ENCODE measurements at regions not wholly inside any gene's neighbourhood (a gene's known extent, or its start where the extent isn't known, plus 50 kb on each side); places are given as distances from the start of the nearest gene placed in this dataset.
"Not testable (repeated sequence)": the region's sequence is repeated elsewhere in the genome, so short reads cannot be mapped to it uniquely, and the experiment has no call there.

- DNase-seq (ENCODE audit: low read depth) = no peak
Measured at GRCh38 chr4:123638834-123639233, 242.2 kb downstream of the SPRY1 start.

DNA sequence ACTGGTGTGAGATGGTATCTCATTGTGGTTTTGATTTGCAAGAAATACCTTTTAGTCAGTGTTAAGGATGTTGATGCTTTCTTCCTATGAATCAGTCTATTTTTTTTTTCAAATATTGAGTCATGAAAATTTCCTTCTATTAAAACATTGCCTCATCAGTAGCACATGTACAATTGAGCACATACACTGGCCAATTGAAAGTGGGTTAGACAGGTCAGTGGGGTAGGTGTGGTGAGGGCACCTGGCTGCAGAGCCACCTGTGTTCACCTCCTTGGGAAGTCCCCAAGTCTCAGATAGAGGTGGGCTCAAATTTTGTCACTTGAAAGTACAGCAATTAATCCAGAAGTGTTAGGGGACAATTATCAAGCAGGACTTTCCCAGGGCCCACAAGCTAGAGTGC lies 243.7 kb downstream of the SPRY1 start:
- no peak for DNase-seq (ENCODE audit: low read depth)

- DNase-seq (ENCODE audit: low read depth) = no peak
Measured at GRCh38 chr4:123640824-123641223, 244.2 kb downstream of the SPRY1 start.

DNA sequence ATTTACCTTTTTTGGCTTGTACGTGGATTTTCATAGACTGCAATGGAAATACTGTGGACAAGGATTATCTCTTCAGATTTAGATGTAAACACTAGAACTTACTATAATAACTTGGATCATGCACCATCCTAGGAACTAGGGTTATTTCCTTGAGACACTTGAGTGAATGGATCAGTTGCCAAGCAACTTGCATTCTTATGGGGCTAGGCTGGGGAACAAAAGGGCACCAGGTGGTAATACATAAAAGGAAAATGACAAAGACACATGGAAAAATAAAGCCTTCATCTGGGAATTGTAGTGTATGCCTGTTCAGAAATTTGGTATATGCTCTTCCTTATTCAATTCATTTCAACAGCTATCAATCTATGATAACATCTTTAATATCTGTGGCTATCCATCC lies 247.1 kb downstream of the SPRY1 start:
- DNase-seq (ENCODE audit: low read depth) = no peak

DNA sequence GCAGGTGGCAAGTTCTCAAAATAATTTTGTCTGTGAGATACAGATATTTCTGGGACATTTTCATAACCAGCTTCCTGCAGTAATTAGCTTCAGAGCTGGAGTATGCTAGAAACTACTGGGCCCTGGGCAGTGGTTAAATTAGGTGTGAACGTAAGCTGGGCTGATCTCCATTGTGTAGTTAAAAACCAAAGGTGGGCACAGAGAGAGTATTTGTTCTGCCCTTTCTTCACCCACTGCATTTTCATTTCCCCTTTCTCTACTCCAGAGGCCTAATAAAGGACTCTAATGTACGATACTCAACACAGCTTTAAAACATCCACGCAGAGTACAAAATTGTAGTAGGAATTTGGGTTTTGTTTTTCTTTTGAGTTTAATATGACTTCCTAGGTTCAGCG lies 252.7 kb downstream of the SPRY1 start:
- DNase-seq (ENCODE audit: low read depth) = no peak

GRCh38 chr4:123649645-123650391 lies 253.2 kb downstream of the SPRY1 start:
- no peak for DNase-seq (ENCODE audit: low read depth)

DNA sequence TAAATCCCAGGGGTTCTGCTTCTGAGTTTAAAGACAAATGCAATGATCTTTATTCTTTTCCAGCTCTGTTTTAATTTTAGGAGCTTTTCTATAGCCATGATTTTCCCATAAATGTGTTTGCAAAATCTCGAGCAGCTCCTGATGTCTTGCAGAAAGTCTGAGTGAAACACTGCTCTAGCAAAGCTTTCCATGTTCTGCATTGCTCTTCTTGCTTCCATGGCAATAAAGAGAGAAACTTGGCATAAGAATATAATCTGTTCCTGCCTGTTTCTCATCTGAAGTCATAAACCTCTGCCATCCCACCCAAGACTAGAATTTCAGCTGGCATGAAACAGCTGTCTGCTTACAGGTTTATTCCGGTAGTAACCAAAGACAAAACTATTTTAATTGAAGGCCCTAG lies 254.5 kb downstream of the SPRY1 start:
- DNase-seq (ENCODE audit: low read depth) = no peak

DNA sequence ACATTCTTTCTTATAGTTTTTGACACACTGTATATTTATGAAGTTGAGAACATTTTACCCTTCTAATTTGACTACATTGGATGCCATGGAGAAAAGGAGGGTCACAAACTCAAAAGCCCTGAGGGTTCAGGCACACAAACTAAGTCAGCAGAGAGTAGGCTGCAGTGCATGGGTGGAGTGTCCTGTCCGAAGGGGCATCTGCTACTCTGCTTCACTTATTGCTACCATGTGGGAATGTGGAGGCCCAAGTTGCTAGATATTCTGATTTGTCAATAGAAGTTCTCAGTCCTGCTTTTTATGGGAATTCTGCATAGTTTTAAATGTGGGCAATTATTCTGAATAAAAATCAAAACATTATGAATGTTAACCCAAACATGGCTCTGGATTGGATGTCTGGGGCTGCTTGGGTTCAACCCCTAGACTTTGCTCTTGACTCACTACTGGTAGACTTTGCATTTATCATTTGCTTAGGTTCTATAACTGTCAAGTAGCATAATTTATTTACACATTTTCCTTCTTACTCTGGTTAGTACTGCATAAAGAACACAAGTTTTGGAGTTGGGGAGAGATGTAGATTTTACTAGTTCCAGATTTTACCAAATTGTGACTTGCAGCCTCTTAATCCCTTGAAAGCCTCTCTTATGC lies 255.1 kb downstream of the SPRY1 start:
- no peak for DNase-seq (ENCODE audit: low read depth)

DNA sequence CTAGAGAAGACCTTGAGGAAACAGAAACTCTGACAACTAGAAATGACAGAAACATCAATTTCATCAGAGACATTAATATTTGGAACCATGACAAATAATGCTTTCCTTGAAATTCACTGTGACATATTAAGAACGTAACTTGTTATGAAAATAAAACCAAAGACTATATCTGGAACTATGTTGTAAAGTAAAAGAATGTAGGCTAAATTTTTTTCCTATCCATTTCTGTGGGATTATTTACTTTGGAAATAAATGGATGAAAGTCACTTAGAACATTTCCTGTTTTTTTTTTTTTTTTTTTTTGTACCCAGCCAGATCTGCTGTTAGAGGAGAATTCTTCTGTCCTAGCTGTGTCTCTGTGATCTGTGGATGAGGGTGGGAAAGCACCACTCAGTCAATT lies 255.9 kb downstream of the SPRY1 start:
- DNase-seq (ENCODE audit: low read depth) = no peak

- no peak for DNase-seq (ENCODE audit: low read depth)
Measured at GRCh38 chr4:123653236-123653635, 256.6 kb downstream of the SPRY1 start.

- DNase-seq (ENCODE audit: low read depth) = not testable (repeated sequence)
Measured at GRCh38 chr4:123656746-123657294, 260.2 kb downstream of the SPRY1 start.

- DNase-seq (ENCODE audit: low read depth) = not testable (repeated sequence)
Measured at GRCh38 chr4:123657606-123658005, 261.0 kb downstream of the SPRY1 start.

DNA sequence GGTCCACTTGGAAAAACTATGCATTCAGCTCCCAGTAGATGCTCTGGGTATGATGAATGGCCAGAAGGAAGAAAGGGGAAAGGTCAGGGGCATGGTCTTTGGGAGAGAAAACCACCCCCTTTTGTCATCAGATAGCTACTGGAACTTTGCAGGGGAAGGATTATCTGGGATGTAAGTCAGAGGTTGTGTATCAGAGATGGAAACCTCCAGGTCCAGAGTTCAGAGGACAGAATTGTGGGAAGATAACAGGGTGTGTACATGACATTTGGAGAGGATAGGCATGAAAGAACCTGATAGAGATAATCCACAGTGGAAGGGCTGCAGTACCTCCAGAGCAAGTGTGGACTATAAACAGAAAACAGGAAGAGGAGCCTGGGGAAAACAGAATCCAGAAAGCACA lies 262.7 kb downstream of the SPRY1 start:
- DNase-seq (ENCODE audit: low read depth) = no peak

DNA sequence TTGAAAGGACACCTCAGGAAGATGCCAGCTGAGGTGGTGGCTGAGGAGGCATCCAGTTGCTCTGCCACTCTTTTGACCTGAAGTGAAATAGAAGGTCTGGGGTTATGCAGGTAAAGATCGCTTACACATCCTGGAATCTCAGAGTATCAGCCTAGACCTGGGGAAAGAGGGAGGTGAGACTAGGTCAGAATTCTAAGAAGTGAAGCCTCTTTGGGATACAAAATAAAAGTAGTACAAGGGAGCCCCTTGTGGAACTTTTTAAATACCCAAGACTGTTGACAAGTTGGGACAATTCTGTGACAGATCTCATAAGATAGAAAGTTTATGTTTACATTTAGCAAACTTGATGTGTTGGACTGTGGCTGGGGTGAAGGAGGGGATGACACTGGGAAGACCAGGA lies 263.1 kb downstream of the SPRY1 start:
- no peak for DNase-seq (ENCODE audit: low read depth)

- DNase-seq (ENCODE audit: low read depth) = no peak
Measured at GRCh38 chr4:123661080-123661737, 264.6 kb downstream of the SPRY1 start.

DNA sequence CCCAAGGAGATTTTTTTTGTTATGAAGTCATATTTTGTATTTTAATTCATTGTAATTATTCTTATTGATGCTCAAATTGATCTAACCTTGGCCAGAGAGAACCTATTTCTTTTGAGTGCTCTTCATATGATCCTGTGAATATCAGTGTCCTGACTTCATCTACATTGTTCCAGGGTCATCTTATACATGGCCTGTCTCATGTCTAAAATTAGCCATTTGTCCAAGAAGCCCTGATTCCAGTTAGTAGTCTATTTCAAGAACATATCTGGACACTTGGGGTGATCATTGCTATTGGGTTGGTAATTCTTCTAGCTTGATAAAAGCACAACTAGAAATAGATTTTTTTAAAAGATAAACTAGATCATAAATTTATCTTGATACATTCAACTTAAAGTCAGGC lies 266.2 kb downstream of the SPRY1 start:
- DNase-seq (ENCODE audit: low read depth) = no peak

- DNase-seq (ENCODE audit: low read depth) = no peak
Measured at GRCh38 chr4:123666486-123666885, 269.9 kb downstream of the SPRY1 start.

DNA sequence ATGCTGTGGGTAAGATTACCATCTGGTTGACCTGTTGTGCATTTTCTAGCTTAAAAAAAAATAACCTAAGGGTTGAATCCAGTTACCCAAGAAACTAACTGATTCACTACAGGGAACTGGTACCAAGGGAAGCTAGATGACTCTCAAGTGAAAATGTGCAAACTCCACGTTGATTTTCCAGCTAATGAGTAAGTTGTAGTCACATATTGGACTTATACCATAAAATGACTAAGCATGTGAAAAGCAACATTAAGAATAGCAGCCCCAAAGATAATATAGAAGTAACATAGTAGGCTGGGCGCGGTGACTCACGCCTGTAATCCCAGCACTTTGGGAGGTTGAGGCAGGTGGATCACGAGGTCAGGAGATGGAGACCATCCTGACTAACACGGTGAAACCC lies 270.9 kb downstream of the SPRY1 start:
- DNase-seq (ENCODE audit: low read depth) = no peak

GRCh38 chr4:123667991-123668390 lies 271.4 kb downstream of the SPRY1 start:
- DNase-seq (ENCODE audit: low read depth) = no peak

- no peak for DNase-seq (ENCODE audit: low read depth)
Measured at GRCh38 chr4:123671636-123672404, 275.2 kb downstream of the SPRY1 start.

DNA sequence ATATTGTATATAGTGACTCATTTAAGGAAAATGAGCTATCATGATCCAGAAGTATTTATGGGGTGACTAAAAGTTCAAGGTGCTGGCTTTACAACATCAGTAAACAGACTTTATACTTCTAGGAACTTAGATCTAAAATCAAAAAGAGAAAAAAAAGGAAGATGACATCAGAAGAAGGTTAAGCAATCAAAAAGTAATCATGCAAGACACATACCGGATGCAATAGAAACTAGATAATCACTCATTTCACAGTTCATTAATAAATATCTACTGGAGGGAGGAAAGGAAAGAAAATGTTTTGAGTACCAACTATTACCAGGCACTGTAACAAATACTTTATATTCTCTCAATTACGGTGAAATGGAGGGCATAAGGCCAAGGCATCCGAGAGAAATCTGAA lies 276.4 kb downstream of the SPRY1 start:
- no peak for DNase-seq (ENCODE audit: low read depth)

- DNase-seq (ENCODE audit: low read depth) = no peak
Measured at GRCh38 chr4:123673971-123674370, 277.4 kb downstream of the SPRY1 start.

Data from activated T-cell treated with anti-CD3 and anti-CD28 coated beads for 1 hour (primary cell).